ENCODE measurements at regions not wholly inside any gene's neighbourhood (a gene's known extent, or its start where the extent isn't known, plus 50 kb on each side); places are given as distances from the start of the nearest gene placed in this dataset.

DNA sequence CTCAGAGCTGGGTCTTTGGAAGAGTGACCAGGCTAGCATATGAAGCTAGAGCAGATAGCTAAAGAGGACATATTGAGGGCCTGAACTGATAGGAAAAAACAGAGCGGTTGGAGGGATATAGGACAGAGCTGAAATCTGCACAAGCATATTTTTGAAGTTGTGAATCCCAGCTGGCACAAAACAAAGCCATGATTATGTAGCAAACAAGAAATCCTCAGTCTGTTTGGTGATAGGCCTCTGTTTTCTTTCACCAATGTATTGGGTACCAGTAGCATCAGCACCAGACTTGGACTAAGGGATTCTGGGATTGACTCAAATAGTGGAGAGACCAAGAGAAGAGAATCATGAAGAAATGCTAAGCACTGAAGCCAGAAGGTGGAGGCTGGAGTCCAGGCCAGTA, 151.0 kb downstream of the FAM43A start:
- DNase-seq (ENCODE audit: low read depth): no peak

GRCh38 chr3:194837457-194838127, 151.9 kb downstream of the FAM43A start:
- DNase-seq (ENCODE audit: low read depth): no peak

- no peak for DNase-seq (ENCODE audit: low read depth)
Observed at GRCh38 chr3:194838236-194838635, 152.6 kb downstream of the FAM43A start.

GRCh38 chr3:194840661-194841514, 155.2 kb downstream of the FAM43A start:
- no peak for DNase-seq (ENCODE audit: low read depth)

DNA sequence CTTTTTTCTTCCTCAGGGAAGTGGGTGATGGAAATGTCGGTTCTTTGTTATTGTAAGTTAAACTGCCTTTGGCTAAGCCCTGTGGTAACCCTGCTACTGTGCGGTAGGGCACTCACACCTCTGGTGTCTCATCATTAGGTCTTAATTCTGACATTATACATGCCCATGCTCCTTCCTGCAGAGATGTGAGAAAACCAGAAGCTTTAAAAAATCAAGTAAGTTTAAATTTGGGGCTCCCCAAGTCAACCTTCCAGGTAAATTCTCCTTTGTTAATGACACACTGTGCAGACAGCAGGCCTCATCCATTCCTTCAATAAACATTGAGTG, 155.8 kb downstream of the FAM43A start:
- no peak for DNase-seq (ENCODE audit: low read depth)

- DNase-seq (ENCODE audit: low read depth): no peak
Observed at GRCh38 chr3:194843556-194843955, 157.9 kb downstream of the FAM43A start.

GRCh38 chr3:194844046-194844445, 158.4 kb downstream of the FAM43A start:
- DNase-seq (ENCODE audit: low read depth): no peak

DNA sequence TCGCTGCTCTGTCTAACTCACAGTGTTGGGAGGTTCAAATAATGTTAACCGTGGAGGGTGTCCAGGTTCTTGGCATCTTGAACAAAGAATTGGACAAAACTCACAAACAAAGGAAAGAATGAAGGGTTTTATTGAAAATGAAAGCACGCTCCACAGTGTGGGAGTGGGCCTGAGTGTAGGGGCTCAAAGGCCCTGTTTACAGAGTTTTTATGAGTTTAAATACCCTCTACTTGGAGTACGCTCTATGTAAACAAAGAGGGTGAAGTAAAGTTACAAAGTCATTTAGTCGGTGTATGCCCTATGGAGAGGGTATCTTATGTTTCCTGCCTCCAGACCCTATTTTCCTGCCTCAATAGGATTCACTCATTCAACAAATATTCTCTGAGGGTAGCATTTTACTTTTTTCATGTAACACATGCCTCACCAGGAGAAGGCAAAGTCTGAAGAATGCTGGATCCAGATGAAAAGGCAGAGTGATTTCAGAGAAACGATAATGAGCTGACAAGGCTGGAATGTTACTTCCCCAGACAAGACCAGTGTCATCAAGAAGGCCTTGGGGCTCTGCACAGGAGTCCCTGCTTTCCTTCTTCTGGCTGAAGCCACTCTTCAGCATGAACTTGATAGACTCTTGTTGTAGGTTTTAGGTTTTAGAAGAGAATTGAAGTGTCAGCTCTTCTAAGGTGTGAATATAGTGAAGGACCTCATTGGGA, 163.6 kb downstream of the FAM43A start:
- DNase-seq (ENCODE audit: low read depth): no peak

GRCh38 chr3:194851254-194851653, 165.6 kb downstream of the FAM43A start:
- no peak for DNase-seq (ENCODE audit: low read depth)

DNA sequence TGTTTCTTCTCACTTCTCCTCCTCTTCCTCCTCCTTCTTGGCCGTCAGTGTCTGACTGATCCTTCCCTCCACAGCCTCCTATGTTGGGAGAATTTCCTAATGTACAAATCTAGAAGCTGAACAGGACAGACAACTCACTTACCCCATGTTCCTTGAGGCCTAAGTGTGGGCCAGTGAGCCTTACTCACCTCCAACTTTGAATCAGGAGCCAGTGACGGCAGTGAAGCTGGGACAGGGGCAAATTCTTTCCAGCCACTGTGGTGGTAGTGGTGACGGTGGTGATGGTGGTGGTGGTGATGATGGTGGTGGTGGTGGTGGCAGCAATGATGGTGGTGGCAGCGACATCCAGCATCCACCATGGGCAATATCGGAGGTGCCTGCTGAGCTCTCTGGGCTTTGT, 166.3 kb downstream of the FAM43A start:
- no peak for DNase-seq (ENCODE audit: low read depth)

DNA sequence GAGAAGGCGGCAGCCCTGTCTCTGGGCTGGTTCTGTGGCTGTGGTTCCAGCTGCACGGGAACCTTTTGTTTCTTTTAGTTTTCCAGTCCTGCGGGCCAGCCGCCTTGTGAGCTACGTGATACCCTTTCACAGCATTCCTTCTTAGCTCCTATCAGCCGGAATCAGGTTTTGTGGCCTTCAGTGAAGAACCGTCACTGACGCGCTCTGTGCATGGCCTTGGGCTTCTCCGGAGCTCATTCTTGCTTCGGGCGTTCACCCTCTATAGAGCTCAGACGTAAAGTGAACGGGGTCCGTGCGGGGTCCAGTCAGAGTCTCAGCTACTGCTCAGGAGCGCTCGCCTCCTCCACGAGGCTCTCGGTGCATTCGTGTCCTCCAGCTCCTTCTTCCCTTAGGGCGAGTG, 166.7 kb downstream of the FAM43A start:
- DNase-seq (ENCODE audit: low read depth): no peak

DNA sequence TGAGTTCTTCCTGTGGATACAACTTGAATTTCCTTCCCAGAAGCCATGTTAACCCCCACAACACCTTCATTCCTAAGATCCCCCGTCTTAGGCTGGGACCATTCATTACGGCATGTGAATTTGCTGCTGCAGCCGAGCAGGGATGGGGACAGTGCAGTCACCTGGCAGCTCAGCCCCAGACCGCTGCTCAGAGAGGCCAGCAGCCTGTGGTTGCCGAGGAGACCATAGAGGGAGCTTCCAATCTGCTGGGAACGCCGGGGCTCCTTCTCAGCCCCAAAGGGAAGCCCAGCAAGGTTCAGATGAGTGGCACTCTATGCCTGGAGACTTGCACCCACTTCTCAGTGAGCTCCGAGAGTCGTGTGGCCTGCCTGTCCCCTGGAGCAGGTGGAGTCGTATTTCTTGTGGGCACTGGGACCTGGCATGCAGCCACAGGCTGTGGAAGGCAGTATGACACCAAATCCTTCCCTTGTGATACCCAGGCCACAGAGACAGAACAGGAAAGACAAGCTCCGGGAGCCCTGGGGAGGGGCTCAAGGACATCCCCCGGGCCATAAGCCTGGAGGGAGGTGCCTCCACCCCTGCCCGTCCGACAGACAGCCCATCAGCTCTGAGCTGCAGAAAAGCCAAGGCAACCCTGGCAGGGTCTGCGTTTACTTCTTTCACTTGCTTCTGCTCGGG, 167.3 kb downstream of the FAM43A start:
- no peak for DNase-seq (ENCODE audit: low read depth)

DNA sequence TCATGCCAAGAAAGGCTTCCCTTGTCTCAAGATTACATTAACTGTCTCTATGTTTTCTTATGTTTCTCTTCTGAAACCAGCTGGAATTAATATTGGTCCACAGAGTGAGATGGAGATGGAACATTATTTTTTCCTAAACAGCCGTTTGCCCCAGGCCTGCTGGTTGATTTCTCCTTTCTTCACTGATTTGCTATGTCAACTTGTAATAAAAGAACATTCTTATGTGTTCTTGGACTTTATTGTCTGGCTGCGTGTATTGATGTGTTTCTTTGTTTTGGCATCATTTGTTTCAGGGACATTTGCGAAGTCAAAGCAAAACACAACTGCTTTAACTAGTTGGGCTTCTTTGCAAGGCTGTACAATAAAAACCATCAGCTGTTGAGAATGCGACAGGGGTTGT, 168.5 kb downstream of the FAM43A start:
- DNase-seq (ENCODE audit: low read depth): no peak

- no peak for DNase-seq (ENCODE audit: low read depth)
Observed at GRCh38 chr3:194854659-194855390, 169.1 kb downstream of the FAM43A start.

DNA sequence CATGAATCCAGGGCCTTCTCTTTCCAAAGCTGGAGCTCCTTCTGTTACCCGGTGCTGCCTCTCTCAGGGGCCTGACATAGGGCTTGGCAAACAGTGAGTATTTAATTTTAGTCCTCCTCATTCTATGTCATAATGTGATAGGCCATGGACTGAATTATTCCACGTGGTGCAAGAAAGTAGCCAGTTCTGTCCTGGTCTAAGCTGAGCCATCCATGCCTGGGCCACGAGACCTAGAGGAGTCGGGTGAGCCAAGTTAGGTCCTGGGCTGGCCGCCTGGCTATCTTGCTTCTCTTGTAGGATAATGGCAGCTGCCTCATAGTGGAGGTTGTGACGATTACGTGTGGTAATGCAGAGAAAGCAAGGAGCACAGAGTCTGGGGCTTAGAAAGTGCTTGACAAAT, 170.6 kb downstream of the FAM43A start:
- DNase-seq (ENCODE audit: low read depth): no peak

DNA sequence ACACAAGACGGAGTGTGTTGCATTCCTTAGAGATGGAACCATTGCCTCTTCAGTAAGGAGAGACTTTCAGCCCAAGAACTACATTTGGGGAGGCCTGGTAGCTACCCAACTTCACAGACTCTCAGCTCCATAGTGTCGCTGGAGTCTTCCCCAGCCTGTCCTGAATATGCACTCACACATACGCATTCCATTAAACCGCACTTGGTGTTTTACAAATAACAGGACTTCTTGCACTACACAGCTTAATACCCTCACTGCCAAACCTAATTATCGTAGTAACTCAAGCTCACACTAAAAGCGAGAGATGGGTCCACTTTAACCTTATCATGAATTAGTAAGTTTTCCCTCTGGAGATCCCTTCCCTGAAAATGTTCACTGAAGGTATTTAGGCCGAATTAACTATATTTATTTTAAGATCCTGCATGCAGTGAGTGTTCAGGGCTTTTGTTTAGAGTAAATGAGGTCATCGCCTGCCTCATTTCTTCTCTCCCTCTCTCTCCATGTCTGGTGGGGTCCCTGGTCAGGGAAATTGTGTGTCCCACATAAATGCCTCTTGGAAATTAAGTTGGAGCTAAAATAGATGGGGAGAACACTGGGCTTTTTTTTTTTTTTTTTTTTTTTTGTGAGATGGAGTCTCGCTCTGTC, 171.9 kb downstream of the FAM43A start:
- no peak for DNase-seq (ENCODE audit: low read depth)

DNA sequence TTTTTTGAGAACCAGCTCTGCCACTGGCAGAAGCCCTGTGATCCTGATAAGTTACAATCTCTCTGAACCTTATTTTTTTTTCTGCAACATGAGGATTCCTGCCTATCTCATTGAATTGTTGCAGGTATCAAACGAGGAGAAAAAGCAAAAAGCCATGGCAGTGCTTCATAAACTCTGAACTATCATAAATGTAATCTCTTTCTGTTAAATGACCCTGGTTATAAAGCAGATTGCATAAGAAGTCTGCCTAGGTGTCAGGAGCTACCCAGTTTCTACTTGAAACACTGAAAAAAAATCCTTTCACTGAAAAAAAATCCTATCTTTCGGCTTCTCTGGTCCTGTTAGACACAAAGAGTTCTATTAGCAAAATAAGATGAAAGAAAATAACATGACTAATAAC, 172.7 kb downstream of the FAM43A start:
- no peak for DNase-seq (ENCODE audit: low read depth)

DNA sequence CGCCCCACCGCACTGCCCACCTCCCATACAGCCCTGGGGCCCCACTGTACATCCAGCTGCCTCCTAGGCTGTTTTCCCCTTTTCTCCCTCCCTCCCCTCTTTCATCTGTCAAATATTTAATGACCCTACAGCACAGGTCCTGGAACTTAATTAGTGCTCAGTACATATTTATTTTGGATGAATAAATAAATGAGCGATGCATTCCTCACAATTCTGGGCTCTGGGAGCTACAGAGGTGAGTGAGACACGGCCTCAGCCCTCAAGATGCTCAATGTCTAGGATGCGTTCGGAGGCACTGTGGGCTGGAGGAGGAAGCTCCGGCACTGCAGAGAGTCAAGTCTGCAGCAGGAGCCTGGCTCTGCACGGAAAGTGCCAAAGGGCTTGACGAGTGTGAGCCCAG, 175.0 kb downstream of the FAM43A start:
- no peak for DNase-seq (ENCODE audit: low read depth)

DNA sequence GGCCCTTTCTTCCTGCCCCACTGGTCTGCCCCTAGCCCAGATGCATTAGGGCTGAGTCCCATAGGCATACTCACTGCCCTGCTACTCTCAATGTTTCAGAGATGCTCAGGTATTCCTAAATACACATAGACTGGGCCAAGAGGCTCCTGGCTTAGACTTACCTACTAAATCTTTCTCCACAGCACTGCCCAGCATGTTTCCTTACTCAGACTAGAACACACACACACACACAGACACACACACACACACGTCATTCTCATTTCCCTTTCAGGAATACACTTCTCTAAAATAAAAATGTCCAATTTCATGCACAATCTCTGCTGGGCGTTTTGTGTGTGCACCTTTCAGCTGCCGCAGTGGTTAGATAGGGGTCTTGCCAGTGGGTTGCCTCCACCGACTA, 175.7 kb downstream of the FAM43A start:
- no peak for DNase-seq (ENCODE audit: low read depth)

- DNase-seq (ENCODE audit: low read depth): no peak
Observed at GRCh38 chr3:194865061-194865460, 179.4 kb downstream of the FAM43A start.

DNA sequence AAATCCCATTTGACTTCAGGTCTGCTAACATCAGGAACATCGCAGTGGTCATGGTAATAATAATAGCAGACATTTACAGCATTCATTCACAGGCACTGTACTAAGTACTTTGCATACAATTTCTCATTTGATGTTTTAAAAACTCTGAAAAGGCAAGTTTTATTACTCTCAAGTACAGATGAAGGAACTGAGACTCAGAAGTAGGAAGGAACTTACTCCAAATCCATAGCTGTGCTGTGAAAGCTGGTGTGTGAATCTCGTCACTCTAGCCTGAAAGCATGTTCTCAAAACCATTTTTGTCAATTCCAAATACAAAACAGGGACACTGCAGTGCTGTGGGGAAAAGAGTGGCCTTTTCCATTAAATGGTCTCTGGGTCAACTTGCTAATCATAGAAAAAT, 179.9 kb downstream of the FAM43A start:
- no peak for DNase-seq (ENCODE audit: low read depth)
